ENCODE measurements at regions not wholly inside any gene's neighbourhood (a gene's known extent, or its start where the extent isn't known, plus 50 kb on each side); places are given as distances from the start of the nearest gene placed in this dataset.

DNA sequence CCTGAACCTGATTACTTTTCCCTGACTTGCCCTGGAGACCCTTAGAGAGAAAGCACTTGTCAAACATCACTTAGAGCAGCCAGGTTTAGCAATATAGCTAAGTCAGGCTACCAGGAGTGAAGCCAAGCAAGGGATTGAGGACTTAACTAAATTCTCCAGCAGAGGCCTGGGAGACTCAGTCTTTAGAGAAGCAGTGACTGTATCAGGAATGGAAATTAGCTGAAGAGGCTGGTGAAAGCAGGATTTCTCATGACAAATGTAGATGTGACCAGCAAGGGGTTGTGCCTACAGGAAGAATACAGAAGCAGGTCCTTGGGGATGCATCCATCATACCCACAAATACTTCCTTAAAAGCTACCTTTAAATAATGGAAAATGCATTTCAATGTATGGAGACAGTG, 368.9 kb upstream of the MEIS1 start:
- ATAC-seq: no peak
- H3K27me3 ChIP-seq: no peaks in the 10 kb centered on the region
- no peak for TF ChIP-seq EP300 (IDR thresholded peaks at IDR 0.05)
- TF ChIP-seq CTCF (IDR thresholded peaks at IDR 0.05): no peak
- TF ChIP-seq POLR2A (IDR thresholded peaks at IDR 0.05): no peak
- no peak for TF ChIP-seq POLR2AphosphoS5 (IDR thresholded peaks at IDR 0.05)

DNA sequence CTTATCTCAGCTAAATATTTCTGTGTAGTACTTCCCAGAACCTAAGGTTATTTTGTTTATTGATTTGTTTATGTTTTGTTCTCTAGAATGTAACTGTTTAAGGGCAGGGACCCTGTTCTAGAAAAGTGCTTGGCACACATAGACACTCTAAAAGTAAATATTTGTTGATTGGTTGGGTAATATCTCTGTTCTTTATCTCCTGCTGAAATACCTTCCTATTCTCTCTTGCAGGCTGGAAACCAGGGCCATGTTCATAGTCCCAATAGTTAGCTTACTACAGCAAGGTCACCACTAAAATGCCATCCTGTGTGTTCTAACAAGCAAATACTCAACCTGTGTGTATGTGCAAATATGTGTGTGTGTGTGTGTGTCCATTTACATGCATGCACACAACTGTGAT, 375.6 kb upstream of the MEIS1 start:
- ATAC-seq: no peak
- Histone ChIP-seq H3K4me1 (peaks cover 0 to 15% (median 0%) of the 10 kb centered on the region in 3 donors), H3K4me3 (no peak overlapping the region), H3K9me3 (no peaks in the 10 kb centered on the region), H3K27me3 (no peaks in the 10 kb centered on the region), H3K36me3 (no peaks in the 10 kb centered on the region), H3K27ac (no peak overlapping the region)
- TF ChIP-seq POLR2A (IDR thresholded peaks at IDR 0.05): no peak
- no peak for TF ChIP-seq CTCF (IDR thresholded peaks at IDR 0.05)
- no peak for TF ChIP-seq POLR2AphosphoS5 (IDR thresholded peaks at IDR 0.05)
- no peak for TF ChIP-seq EP300 (IDR thresholded peaks at IDR 0.05)

More for the DNA sequence above, 368.9 kb upstream of the MEIS1 start:
- peaks cover 0 to 26% (median 4%) of the 10 kb centered on the region in 3 donors for H3K4me1 ChIP-seq
- no peak overlapping the region for H3K4me3 ChIP-seq
- no peaks in the 10 kb centered on the region for H3K36me3 ChIP-seq
- no peak overlapping the region for H3K27ac ChIP-seq
- H3K9me3 ChIP-seq: no peaks in the 10 kb centered on the region

DNA sequence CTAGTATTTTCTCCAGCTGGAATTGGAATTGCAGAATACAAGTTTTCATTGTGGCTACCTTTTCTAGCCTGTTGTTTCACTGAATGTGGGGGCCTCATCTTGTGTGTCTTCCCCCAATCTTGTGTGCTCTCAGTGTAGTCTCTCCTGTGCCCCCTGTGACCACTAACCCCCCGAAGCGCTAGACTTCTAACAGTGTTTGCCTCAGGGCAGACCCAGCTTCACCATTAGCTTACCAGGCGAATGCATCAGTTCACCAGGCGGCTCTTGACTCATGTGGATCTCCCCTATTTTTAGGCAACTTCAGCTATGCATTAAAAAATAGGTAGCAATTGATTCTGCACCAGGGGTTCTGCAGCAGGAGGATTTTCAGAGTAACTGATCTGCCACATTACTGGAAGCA, 376.2 kb upstream of the MEIS1 start:
- peaks cover 0 to 14% (median 0%) of the 10 kb centered on the region in 3 donors for H3K4me1 ChIP-seq
- H3K27me3 ChIP-seq: no peaks in the 10 kb centered on the region
- WGBS, 2 donors (ENCODE audit: low coverage in 1 of 2): 100% methylated on average over 1 to 2 of the region's 4 CpGs
- ATAC-seq: no peak
- TF ChIP-seq EP300 (IDR thresholded peaks at IDR 0.05): no peak
- no peak for TF ChIP-seq POLR2A (IDR thresholded peaks at IDR 0.05)
- no peak overlapping the region for H3K27ac ChIP-seq
- H3K9me3 ChIP-seq: no peaks in the 10 kb centered on the region
- no peak overlapping the region for H3K4me3 ChIP-seq
- H3K36me3 ChIP-seq: no peaks in the 10 kb centered on the region

DNA sequence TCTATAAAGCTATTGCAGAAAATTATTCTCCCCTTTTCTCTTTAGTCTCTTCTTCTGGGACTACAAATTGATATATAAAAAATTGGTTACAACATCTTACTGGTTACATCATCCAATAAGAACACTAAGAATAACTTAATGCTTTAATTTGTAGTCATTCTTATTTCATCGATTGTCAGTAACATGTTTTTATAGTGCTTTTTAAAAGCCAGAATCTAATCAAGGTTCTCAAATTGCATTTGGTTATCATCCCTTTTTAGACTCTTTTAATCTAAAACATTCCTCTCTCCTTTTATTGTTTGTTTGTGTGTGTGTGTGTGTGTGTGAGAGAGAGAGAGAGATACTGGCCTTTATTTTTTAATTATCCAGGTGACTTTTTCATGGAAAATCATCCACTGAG, 377.1 kb upstream of the MEIS1 start:
- 89 to 95% methylated on average over 1 of the region's 1 CpG for WGBS, 2 donors (ENCODE audit: low coverage in 1 of 2)
- Histone ChIP-seq H3K9me3 (no peaks in the 10 kb centered on the region), H3K27me3 (no peaks in the 10 kb centered on the region), H3K4me1 (peaks cover 0 to 5% (median 0%) of the 10 kb centered on the region in 3 donors), H3K4me3 (no peak overlapping the region), H3K36me3 (no peaks in the 10 kb centered on the region), H3K27ac (no peak overlapping the region)
- ATAC-seq: no peak
- TF ChIP-seq POLR2A (IDR thresholded peaks at IDR 0.05): no peak
- TF ChIP-seq CTCF (IDR thresholded peaks at IDR 0.05): no peak

DNA sequence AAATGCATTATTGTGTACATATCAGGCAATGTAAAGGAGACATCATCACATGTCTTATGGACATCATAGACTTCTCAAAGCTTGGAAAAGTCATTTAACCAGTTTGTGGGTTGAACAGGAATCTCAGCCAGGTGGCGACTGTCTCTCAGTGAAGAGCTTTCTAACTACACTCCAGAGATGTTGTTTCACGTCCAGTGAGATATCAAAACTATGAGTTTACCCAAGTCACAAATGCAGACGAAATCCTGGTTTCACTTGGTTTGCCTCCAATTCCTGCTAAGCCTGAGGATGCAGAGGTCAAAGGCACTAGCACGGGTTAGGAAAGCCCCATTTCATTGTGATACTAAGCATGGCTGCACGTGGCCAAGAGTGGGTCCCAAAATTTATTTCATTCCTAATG, 384.5 kb upstream of the MEIS1 start:
- no peak overlapping the region for H3K4me3 ChIP-seq
- TF ChIP-seq EP300 (IDR thresholded peaks at IDR 0.05) (no peak), POLR2A (IDR thresholded peaks at IDR 0.05) (no peak), POLR2AphosphoS5 (IDR thresholded peaks at IDR 0.05) (no peak), CTCF (IDR thresholded peaks at IDR 0.05) (no peak)
- no peaks in the 10 kb centered on the region for H3K27me3 ChIP-seq
- no peaks in the 10 kb centered on the region for H3K4me1 ChIP-seq
- H3K36me3 ChIP-seq: no peaks in the 10 kb centered on the region
- no peaks in the 10 kb centered on the region for H3K9me3 ChIP-seq
- H3K27ac ChIP-seq: no peak overlapping the region
- no peak for ATAC-seq
- WGBS, 2 donors (ENCODE audit: low coverage in 1 of 2): 51 to 70% methylated on average over 4 to 5 of the region's 5 CpGs

DNA sequence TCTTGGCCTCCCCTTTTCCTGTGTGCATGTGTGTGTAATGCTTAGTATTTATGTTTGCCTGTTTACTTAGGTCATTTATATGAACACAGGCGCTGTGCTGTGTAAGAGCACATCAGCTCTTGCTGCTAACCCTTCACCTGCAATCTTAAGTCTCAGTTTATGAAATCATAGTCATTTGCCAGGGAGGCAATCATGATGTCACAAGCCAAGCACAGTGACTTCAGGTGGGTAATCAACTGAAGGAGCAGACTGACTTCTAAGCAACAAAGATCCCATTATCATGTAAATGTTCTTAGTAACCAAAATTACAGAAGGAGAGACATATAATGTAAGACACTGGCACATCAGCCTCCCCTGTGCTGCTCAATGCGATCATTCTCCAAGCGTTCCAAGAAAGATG, 386.3 kb upstream of the MEIS1 start:
- no peaks in the 10 kb centered on the region for H3K27me3 ChIP-seq
- no peak overlapping the region for H3K4me3 ChIP-seq
- TF ChIP-seq EP300 (IDR thresholded peaks at IDR 0.05) (no peak), POLR2AphosphoS5 (IDR thresholded peaks at IDR 0.05) (no peak), POLR2A (IDR thresholded peaks at IDR 0.05) (no peak), CTCF (IDR thresholded peaks at IDR 0.05) (no peak)
- no peaks in the 10 kb centered on the region for H3K36me3 ChIP-seq
- no peak for ATAC-seq
- 77 to 78% methylated on average over 3 of the region's 3 CpGs for WGBS, 2 donors (ENCODE audit: low coverage in 1 of 2)
- no peaks in the 10 kb centered on the region for H3K9me3 ChIP-seq
- H3K27ac ChIP-seq: no peak overlapping the region
- no peaks in the 10 kb centered on the region for H3K4me1 ChIP-seq

Measured in gastroesophageal sphincter (tissue), 4 donors.